ENCODE measurements at regions not wholly inside any gene's neighbourhood (a gene's known extent, or its start where the extent isn't known, plus 50 kb on each side); places are given as distances from the start of the nearest gene placed in this dataset.
A peak's percentile ranks its signal among the peaks of the same experiment; 100 is the strongest.

DNA sequence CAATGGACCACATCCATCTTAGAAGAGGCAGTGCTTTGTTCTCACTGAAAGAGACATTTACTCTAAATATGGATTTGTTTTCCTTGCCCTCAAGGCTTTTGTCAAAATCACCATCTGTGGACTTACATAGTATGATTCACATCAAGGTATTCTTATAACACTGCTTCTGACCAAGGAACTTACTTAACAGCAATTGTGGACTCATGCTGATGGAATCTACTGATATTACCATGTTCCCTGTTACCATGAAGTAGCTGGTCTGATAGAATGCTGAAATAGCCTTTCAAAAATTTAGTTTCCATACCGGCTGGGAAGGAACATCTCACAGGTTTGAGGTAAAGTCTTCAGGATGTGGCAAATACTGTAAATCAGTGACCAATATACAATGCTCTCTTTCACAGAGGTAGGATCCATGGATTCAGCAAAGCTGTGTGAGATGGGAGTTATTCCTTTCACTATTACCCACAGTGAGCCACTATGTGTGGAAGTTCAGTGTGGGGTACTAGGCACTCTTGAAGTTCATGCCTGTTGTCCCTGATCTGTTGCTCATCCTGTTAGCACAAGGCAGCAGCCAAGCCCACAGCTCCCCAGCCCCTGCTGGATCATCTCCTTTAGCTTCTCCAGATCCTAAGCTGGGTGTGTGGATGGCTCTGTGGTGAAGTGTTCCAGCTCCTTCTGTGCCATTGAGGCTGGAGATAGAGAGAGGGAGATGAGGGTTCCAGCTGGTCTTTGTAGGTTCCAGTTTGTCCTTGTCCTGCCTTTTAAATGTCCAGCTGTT, 126.4 kb downstream of the ATP23 start:
- H3K4me3 ChIP-seq: no peak overlapping the region

DNA sequence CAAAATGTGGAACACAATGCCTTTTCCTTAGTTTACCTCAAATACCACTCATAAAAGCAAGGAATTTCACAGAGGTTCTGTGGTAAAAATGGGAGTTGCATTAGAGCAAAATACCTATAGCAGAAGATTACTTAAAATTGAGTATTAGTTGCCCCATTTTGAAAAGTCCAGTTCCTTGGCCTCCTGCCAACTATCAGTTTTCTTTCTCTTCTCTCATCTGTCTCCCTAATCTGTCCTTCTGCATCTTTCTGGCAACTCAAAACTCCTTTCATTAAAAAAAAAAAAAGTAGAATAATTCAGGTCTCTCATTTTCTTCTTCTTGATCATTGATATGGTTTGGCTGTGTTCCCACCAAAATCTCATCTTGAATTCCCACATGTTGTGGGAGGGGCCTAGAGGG, 127.3 kb downstream of the ATP23 start:
- Histone ChIP-seq H3K4me1 (no peaks in the 10 kb centered on the region), H3K9me3 (no peaks in the 10 kb centered on the region), H3K27ac (peak overlapping the region in 1 of 4 donors; percentile 15), H3K27me3 (no peaks in the 10 kb centered on the region), H3K4me3 (no peak overlapping the region), H3K36me3 (no peaks in the 10 kb centered on the region)
- TF ChIP-seq, protein P1, sequence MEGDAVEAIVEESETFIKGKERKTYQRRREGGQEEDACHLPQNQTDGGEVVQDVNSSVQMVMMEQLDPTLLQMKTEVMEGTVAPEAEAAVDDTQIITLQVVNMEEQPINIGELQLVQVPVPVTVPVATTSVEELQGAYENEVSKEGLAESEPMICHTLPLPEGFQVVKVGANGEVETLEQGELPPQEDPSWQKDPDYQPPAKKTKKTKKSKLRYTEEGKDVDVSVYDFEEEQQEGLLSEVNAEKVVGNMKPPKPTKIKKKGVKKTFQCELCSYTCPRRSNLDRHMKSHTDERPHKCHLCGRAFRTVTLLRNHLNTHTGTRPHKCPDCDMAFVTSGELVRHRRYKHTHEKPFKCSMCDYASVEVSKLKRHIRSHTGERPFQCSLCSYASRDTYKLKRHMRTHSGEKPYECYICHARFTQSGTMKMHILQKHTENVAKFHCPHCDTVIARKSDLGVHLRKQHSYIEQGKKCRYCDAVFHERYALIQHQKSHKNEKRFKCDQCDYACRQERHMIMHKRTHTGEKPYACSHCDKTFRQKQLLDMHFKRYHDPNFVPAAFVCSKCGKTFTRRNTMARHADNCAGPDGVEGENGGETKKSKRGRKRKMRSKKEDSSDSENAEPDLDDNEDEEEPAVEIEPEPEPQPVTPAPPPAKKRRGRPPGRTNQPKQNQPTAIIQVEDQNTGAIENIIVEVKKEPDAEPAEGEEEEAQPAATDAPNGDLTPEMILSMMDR (IDR thresholded peaks at IDR 0.05): no peak
- intact Hi-C loops (cut with DNase I): no loop called here
- DNase-seq (no peak), FAIRE-seq (no peak), ATAC-seq (no peak)

More for the DNA sequence above, 126.4 kb downstream of the ATP23 start:
- WGBS, 2 donors: 2 to 83% methylated on average over 1 of the region's 1 CpG
- Histone ChIP-seq H3K9me3 (no peaks in the 10 kb centered on the region), H3K4me1 (no peaks in the 10 kb centered on the region), H3K27ac (no peak overlapping the region), H3K27me3 (no peaks in the 10 kb centered on the region), H3K36me3 (no peaks in the 10 kb centered on the region)
- intact Hi-C loops (cut with DNase I): no loop called here
- DNase-seq (no peak), FAIRE-seq (no peak), ATAC-seq (peak in 1 of 4 donors; percentile 36)
- TF ChIP-seq, protein P1 (IDR thresholded peaks at IDR 0.05): no peak

DNA sequence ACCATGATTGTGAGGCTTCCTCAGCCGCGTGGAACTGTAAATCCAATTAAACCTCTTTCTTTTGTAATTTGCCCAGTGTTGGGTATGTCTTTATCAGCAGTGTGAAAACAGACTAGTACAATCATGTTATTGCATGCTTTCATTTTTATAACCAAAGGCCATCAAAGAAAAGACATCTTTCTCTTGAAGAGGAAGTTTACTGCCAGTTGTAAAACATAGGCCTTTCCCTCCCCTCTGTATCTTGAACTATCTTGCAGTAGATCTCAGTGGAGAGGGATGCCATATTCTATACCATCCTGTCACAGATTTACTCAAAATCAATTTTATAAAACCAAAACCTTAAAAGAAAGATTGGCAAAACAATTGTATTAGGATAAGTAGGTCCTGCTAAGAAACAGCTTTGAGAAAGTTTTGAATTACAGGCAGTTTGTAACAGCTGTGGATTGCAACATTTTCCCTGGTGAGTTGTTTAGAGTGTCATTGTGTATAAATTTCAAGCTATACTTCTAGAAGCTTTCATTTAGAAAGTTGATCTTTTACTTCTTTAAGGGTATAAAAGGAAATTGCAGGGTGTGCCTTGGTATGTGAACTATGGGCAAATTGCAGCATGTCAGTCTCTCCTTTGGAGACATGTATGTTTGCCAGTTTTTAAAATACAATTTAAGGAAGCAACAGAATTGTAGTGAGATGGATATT, 128.0 kb downstream of the ATP23 start:
- no peak for FAIRE-seq
- TF ChIP-seq, protein P1 (IDR thresholded peaks at IDR 0.05): no peak
- peak; percentile 48 to 56 (median 54) for ATAC-seq
- peak in 2 of 6 donors; percentile 10 to 15 for DNase-seq
- Histone ChIP-seq H3K9me3 (no peaks in the 10 kb centered on the region), H3K27me3 (no peaks in the 10 kb centered on the region), H3K4me3 (no peak overlapping the region), H3K36me3 (no peaks in the 10 kb centered on the region), H3K4me1 (no peaks in the 10 kb centered on the region), H3K27ac (peak overlapping the region in 1 of 4 donors; percentile 15)
- intact Hi-C loops (cut with DNase I): no loop called here
- 99 to 100% methylated on average over 2 of the region's 2 CpGs for WGBS, 2 donors

DNA sequence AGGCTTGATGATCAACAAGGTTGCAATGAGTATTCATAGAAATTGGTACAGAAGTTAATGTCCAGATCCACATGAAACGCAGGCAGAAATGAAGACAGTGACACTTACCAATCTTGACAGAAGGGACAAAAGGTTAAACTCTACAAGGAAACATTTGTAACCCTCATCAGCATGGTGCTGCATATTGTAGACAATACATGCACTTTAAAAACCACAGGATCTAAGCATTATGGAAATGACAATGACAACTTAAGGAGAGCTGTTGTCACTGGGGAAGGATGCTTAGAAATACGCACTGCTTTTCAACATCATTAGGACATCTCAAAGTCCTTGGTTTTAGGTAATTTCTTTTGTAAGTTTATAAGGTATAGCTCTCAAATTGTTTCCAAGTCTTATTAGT, 130.6 kb downstream of the ATP23 start:
- FAIRE-seq: no peak
- Histone ChIP-seq H3K4me1 (no peaks in the 10 kb centered on the region), H3K27ac (no peak overlapping the region), H3K27me3 (no peaks in the 10 kb centered on the region), H3K9me3 (no peaks in the 10 kb centered on the region), H3K4me3 (no peak overlapping the region), H3K36me3 (no peaks in the 10 kb centered on the region)
- ATAC-seq: no peak
- WGBS, 2 donors: 93 to 96% methylated on average over 2 of the region's 2 CpGs
- DNase-seq: no peak
- intact Hi-C loops (cut with DNase I): no loop called here
- TF ChIP-seq, protein P1 (IDR thresholded peaks at IDR 0.05): no peak

DNA sequence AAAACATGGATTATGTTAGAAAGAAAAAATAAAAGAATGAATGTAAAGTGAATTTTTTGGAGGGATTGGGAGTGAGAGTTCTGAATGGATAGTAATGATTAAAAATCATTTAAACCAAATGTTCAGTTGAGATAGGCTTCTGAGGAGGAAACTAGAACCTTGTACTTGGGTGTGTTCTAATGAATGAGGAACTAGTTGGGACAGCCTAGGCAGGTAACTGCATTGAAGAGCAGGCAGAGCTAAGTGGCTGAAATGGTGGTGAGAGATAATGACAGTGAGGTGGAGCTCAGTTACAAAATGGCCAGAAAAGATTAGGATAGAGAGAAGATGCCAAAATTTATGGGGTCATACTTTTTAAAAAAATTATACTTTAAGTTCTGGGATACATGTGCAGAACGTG, 132.9 kb downstream of the ATP23 start:
- Histone ChIP-seq H3K4me3 (no peak overlapping the region), H3K27ac (no peak overlapping the region), H3K4me1 (no peaks in the 10 kb centered on the region), H3K27me3 (no peaks in the 10 kb centered on the region), H3K36me3 (no peaks in the 10 kb centered on the region), H3K9me3 (no peaks in the 10 kb centered on the region)
- DNase-seq (no peak), ATAC-seq (no peak), FAIRE-seq (no peak)
- intact Hi-C loops (cut with DNase I): no loop called here
- TF ChIP-seq, protein P1 (IDR thresholded peaks at IDR 0.05): no peak
- 89 to 94% methylated on average over 1 of the region's 1 CpG for WGBS, 2 donors
